HG03378 (cell line): ENCODE measurements at regions not wholly inside any gene's neighbourhood (a gene's known extent, or its start where the extent isn't known, plus 50 kb on each side); places are given as distances from the start of the nearest gene placed in this dataset.

ENCODE experiments used
- ATAC-seq: cut with Tn5 transposase; IDR thresholded peaks from one replicate; pipeline ENCODE4 v1.9.1; 2021; ENCODE audit warnings: mild to moderate bottlenecking, moderate library complexity; ENCODE audit not compliant: unreplicated experiment

- ATAC-seq, result no peak
These were observed 298.4 kb upstream of the IRX4 start for GRCh38 chr5:2181149-2181548.

DNA sequence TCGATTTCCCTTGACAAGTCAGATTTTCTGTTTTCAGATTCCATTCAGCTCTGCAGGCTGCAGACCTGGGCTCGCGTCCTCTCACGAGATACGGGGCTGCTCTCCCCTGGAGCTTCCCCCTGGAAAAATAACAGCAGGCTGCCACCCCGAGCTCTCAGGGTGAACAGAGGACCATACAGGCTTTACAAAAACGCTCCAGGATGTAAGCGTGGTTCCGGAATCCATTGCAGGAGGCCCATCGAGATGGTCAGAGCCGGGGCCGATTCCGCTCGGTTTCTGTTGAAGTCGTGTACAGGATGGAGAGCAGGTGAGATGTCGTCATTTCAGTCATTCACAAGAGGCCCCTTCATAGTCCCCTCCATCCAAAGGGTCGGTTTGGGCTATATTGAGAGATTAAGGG is 297.7 kb upstream of the IRX4 start:
- ATAC-seq, result no peak

DNA sequence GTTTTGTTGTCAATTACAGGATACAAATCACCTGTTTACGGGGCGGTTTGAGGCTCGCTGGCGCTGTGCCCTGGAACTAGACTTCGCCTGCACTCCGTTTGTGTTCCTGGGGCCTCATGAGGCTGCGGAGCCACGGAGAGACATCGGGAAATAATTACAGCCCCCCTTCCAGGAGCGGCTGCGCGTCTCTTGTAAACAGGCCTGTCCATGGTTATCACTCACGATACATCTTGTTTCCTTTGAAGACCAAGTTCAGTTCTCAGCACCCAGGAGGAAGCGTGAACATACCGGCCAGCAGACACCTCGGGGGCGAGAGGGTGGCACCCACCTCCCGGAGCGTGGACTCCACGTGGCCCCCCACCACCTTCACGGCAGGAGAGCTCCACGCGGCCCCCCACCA is 297.1 kb upstream of the IRX4 start:
- ATAC-seq, result no peak

DNA sequence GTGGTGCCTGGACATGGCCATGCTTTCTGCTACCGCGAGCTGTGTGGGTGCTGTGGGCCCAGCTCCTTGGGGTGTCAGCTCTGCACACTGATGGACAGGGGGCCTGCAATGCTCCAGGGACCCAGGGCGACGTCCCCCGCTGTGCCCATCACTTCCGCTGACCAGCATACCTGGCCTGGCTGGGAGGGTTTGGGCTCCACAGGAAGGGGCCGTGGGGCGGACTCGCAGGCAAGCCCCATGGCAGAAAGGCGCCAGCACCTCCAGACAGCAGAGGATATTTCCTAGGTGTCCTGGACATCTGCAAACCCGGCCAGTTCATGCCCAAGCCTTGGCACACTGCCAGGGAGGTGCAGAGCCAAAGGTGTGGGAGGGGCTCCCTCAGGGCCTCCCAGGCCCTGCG is 295.8 kb upstream of the IRX4 start:
- no peak for ATAC-seq

DNA sequence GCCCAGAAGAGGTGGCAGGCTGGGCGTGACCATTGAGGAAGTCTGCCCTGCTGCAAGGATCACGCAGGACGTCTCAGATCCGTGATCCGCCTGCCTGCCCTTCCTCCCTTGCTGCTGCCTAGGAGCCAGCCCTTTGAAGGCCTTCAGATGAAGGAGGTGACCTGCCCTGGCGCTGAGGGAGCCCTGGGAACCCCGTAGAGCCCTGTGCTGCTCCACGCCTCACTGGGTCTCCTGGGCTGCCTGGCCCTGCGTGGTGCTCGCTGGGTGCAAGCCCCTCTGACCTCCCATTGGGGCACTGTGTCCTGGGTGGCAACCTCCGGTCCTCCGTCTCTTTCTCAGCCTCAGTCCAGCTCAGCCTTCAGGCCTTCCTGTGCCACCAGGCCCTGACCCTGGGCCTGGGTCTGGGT is 295.3 kb upstream of the IRX4 start:
- no peak for ATAC-seq

- ATAC-seq, result no peak
These were observed 294.5 kb upstream of the IRX4 start for GRCh38 chr5:2177244-2177643.

- ATAC-seq, result no peak
These were observed 293.9 kb upstream of the IRX4 start for GRCh38 chr5:2176581-2176980.

GRCh38 chr5:2175842-2176404 is 293.2 kb upstream of the IRX4 start:
- ATAC-seq, result no peak

DNA sequence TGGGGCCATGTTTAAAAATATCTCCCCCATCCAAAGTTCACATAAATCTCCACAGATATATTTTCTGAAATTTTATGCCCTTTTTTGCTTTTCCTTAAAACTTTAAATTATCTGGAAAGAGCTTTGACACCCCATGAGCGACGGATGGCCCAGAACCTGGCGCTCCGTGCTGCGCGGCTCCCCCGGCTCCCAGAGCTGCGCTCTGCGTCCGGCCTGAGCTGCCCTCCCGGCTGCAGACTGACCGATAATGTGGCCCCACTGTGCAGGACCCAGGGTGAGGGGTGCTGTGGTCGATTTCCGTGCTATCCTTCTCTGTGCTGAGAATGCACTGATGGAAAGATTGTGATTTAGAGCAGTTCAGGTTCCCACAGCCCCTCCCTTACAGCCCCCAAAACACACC is 292.3 kb upstream of the IRX4 start:
- ATAC-seq, result no peak

DNA sequence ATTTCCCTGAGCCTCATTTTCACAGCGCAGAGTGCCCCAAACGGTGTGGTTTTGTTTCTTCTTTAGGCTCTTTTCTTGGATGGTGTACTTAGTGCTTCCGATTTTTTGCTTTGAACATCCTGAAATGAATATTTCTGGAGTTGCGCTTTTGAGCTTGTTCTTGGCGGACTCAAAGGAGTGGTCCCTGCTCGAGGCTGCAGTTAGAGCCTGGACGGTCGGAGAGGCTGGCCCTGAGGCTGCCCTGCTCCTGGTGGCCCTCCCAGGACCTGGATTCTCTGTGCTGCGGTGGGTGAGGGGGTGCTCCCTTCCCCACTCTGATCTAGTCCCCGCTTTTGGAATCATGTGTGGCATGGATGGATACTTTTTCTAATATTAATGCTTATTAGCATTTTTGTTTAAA is 291.8 kb upstream of the IRX4 start:
- ATAC-seq, result no peak

DNA sequence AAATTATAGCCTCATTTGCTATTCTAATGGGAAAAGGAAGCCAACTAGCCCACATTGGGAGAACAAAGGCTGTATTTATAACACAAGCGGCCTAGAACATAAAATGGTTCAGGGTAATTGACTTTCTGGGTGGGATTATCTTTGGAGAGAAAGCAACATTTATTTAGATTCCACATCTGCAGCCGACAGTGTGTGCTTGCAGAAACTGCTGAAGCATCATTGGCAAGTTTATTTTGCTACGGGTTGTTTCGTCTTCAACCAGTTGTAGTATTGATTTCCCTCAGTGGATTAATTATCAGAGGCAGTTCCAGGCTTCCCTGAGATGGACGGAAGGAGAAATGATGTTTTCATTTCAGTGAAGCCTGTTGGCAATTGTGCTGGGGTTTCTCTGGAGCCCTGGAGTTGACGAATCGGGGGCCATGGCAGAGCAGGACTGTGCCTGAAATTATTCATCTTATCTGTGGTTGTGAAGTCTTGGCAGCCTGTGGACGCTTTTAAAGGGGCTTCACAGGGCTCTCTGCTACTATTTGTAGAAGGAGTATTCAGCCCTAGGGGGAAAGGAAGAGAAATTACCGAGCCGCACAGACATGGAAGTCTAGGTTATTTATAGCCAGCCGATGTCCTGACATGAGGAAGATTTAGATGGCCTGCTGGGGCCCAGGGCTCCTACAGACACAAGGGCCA is 290.6 kb upstream of the IRX4 start:
- ATAC-seq, result no peak

DNA sequence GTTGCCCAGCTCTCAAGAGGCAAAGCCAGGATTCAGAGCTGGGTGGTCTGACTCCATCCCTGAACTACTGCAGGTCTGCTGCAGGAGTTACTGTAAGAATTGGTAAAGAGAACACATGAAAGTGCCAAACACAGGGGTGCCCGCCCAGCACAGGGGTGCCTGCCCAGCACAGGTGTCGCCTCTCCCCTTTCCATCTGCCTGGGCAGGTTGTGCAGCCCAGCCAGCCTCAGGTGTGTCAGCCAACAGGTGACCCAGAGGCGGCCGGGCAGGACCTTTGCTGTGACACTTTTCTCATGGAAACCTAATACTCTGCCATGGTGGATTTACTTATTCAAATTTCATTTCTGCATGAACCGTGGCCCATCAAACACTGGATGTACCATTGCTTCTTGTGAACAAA is 289.7 kb upstream of the IRX4 start:
- ATAC-seq, result no peak

DNA sequence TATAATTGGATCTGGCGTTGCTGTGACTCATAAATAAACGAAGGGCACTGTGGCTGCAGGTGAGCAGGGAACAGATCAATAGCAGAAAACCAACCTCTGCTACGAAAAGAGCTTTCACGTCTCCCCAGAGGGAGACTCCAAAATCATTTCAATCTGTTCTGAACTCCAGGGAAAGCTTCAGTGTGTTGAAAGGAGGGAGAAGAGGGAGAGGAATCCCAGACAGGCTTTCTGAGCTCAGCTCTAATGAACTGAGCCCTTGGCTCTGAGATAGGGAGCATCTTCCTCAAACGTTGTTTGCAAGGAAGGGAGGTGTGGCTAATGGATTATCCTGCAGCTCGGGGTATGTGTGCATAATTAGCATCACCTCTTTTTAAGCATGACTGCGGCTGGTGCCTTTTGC is 288.0 kb upstream of the IRX4 start:
- no peak for ATAC-seq

DNA sequence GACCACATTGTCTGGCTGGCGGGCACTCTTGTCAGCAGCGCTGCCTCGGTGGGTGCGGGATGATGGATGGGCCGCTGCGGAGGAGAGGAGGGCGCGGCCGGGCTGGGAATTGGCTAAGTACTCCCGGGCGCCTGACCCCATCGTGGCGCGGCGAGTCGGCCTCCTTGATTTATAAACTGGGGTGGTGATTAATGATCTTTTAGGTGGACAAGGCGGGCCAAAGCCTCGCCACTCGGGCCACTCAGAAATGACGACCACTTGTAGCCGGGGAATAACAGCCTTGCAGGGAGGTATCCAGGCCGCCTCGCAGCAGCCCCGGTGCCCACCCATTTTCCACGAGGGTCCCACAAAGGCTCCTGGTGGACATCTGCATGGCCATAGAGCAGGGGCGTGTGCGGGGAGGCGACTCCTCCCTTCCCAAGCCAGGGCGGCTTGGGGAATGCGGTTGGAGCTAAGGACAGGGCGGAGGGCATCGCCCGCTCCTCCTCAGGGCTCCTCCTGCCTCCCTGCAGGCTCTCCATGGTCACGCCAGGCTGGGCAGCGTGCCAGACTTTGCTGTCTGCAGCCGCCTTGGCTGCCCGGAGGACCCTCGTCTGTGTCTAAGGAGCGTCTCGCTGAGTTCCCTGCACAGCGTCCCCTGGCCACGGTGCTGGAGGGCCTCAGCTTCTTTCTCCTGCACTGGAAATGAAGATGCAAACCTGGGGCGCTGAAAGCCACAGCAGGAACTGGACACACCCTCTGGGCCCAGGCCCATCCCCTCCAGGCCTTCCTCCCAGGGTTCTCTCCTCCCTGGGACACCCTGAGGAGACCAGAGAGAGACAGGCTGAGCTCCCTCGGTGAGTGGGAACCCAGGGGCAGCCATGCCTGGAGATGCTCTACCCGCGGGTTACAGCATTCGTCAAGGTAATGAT is 287.4 kb upstream of the IRX4 start:
- no peak for ATAC-seq

DNA sequence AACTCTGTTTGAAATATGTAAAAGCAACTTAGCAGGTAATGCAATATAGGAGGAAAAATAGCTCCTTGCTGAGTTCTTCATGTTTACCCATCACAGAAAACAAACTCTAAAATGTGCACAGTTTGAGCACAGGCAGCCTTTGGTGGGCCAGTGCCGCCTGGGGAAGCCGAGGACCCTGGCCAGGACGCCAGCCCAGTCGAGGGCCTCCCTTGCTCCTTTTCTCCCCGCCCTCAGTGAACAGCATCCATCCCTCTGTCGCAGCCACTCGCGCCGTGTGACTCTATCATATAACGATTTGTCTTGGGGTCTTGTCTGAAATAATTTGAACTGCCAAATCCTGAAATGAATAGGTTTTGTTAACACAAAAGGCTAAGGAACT is 286.7 kb upstream of the IRX4 start:
- no peak for ATAC-seq

DNA sequence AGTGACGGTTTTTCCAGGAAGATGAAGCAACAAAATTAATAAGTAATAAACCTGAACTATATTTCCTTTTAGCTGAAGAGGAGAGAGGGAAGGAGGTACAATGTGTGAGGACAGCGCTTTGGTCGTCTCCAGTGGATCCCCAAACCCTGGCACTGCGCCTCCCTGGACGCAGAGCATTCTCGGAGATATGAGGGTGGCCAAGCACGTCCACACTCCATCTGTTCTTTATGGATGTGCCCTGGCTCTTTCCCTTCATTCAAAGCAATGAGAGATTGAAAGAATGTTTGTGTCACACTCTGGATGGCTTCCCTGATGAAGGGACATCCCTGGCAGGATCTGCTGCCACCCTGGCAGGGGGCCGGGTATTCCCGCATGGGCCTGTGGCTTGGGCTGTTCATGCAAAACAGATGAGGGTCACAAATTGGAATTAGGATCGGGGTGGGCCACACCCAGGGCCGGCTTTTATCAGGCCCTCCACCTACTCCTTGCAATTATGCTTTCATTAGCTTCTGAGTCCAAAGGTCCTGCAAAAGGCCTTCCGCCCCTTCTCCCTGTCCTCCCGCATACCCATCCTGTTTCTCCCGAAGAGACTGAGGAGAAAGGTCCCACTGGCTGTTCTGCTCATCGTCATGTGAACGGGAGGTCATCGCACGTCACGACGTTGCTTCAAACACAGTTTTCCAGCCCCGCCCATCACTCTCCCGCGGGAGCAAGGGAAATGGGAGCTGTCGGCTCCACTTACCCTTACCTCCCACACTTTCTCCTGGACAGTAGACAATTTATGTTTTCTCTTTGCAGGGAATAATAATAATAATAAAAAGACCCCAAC is 286.1 kb upstream of the IRX4 start:
- ATAC-seq, result no peak

DNA sequence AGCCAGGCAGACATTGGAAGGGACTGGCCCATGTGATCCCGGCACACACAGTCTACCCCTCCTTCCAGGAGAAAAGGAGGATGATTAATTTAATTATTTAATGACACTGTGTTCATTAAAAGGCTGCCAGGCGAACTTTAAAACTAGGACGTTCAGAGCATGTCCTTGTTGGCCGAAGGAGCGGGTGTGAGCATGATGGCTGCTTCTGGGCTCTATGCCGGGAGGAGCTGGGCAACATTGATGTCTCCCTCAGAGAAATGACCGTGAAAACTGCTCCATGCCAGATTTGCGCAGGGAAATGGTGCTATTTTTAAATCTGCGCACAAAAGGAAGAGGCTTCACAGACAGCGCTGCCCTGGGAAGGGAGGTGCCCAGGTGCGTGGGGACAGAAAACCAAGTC is 284.9 kb upstream of the IRX4 start:
- ATAC-seq, result no peak

- ATAC-seq, result no peak
These were observed 284.3 kb upstream of the IRX4 start for GRCh38 chr5:2166979-2167377.

- ATAC-seq, result no peak
These were observed 283.7 kb upstream of the IRX4 start for GRCh38 chr5:2166306-2166978.

- ATAC-seq, result no peak
These were observed 283.0 kb upstream of the IRX4 start for GRCh38 chr5:2165615-2166305.
